ENCODE measurements at regions not wholly inside any gene's neighbourhood (a gene's known extent, or its start where the extent isn't known, plus 50 kb on each side); places are given as distances from the start of the nearest gene placed in this dataset.

- no peak for TF ChIP-seq SNAPC5 (CRISPR knock-in tag; IDR thresholded peaks at IDR 0.05)
- TF ChIP-seq NR0B1 (IDR thresholded peaks at IDR 0.05; ENCODE audit: partially characterized antibody): no peak
- TF ChIP-seq, protein P1, sequence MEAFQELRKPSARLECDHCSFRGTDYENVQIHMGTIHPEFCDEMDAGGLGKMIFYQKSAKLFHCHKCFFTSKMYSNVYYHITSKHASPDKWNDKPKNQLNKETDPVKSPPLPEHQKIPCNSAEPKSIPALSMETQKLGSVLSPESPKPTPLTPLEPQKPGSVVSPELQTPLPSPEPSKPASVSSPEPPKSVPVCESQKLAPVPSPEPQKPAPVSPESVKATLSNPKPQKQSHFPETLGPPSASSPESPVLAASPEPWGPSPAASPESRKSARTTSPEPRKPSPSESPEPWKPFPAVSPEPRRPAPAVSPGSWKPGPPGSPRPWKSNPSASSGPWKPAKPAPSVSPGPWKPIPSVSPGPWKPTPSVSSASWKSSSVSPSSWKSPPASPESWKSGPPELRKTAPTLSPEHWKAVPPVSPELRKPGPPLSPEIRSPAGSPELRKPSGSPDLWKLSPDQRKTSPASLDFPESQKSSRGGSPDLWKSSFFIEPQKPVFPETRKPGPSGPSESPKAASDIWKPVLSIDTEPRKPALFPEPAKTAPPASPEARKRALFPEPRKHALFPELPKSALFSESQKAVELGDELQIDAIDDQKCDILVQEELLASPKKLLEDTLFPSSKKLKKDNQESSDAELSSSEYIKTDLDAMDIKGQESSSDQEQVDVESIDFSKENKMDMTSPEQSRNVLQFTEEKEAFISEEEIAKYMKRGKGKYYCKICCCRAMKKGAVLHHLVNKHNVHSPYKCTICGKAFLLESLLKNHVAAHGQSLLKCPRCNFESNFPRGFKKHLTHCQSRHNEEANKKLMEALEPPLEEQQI (IDR thresholded peaks at IDR 0.05): no peak
- no peak for TF ChIP-seq NR3C1 (CRISPR knock-in tag; IDR thresholded peaks at IDR 0.05)
- no peak for TF ChIP-seq ZNF76 (CRISPR knock-in tag; IDR thresholded peaks at IDR 0.05; ENCODE audit: borderline replicate concordance)
- TF ChIP-seq OTX1 (CRISPR knock-in tag; IDR thresholded peaks at IDR 0.05): no peak
Observed at GRCh38 chr4:170662250-170662649, 572.5 kb upstream of the AADAT start (continued).

DNA sequence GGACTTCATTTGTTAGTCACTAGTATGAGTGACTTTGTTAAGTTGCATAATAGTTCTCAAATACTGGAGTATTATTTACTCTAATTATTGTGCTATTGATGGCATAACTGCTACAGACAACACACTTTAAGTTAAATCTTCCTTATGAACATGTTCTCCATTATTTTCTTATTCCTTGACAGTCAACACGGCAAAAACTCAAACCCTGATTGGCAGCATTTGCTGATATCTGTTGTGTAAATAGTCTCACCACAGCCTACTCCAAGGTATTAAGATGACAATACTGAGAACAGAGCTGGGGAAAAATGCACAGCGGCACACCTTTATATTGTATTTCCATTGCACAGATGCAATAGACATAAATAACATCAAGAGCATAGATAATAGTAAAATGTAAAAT lies 568.0 kb upstream of the AADAT start:
- no peak overlapping the region for H3K4me2 ChIP-seq (ENCODE audit: insufficient read depth, low read length)
- intact Hi-C loops (cut with micrococcal nuclease): no loop called here
- no peaks in the 10 kb centered on the region for H3K79me2 ChIP-seq (ENCODE audit: control insufficient read depth, insufficient read depth, low read length)
- H4K20me1 ChIP-seq (replicated peaks; ENCODE audit: control insufficient read depth, insufficient read depth, low read length): no peaks in the 10 kb centered on the region
- no peaks in the 10 kb centered on the region for H3K27me3 ChIP-seq (ENCODE audit: control insufficient read depth in 2 of 2, insufficient read depth in 2 of 2, low read length in 2 of 2)
- ATAC-seq (no peak), DNase-seq (ENCODE audit: extremely low read depth in 1 of 4, low spot score in 3 of 4) (no peak), FAIRE-seq (no peak)
- ChIA-PET POLR2A (no interaction called here), CTCF (ENCODE audit: low intra/inter-chr PET ratio) (no interaction called here)
- no peak overlapping the region for H3K27ac ChIP-seq (ENCODE audit: extremely low read depth, low read depth, low read length)
- 7% methylated on average over 2 of the region's 2 CpGs for WGBS (ENCODE audit: insufficient coverage, low coverage, missing lambda C conversion rate)
- no peak overlapping the region for H3K9ac ChIP-seq (ENCODE audit: insufficient read depth in 1 of 2, low read depth in 2 of 2, low read length in 2 of 2)
- in situ Hi-C loops (cut with MboI): no loop called here
- H2AFZ ChIP-seq (ENCODE audit: low read depth, low read length): no peak overlapping the region
- no peaks in the 10 kb centered on the region for H3K9me1 ChIP-seq (ENCODE audit: control insufficient read depth, insufficient read depth, low read length)
- BruUV-seq (replicated peaks): no TSS peak
- H3K4me3 ChIP-seq: no peak overlapping the region
- no peaks in the 10 kb centered on the region for H3K36me3 ChIP-seq (ENCODE audit: control insufficient read depth, insufficient read depth, low read length)
- H3K4me1 ChIP-seq (replicated peaks in 1 of 2; ENCODE audit: control insufficient read depth in 2 of 2, insufficient read depth in 2 of 2, low read length in 2 of 2): no peaks in the 10 kb centered on the region
- H3K9me3 ChIP-seq (replicated peaks; ENCODE audit: control insufficient read depth, insufficient read depth, low read depth, low read length): no peaks in the 10 kb centered on the region
- TF ChIP-seq SPI1 (IDR thresholded peaks at IDR 0.05; ENCODE audit: borderline replicate concordance, low read depth, low read length): no peak
- TF ChIP-seq, protein P2, sequence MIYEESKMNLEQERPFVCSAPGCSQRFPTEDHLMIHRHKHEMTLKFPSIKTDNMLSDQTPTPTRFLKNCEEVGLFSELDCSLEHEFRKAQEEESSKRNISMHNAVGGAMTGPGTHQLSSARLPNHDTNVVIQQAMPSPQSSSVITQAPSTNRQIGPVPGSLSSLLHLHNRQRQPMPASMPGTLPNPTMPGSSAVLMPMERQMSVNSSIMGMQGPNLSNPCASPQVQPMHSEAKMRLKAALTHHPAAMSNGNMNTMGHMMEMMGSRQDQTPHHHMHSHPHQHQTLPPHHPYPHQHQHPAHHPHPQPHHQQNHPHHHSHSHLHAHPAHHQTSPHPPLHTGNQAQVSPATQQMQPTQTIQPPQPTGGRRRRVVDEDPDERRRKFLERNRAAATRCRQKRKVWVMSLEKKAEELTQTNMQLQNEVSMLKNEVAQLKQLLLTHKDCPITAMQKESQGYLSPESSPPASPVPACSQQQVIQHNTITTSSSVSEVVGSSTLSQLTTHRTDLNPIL (CRISPR knock-in tag; IDR thresholded peaks at IDR 0.05): no peak
- TF ChIP-seq ZNF316 (IDR thresholded peaks at IDR 0.05): no peak
- TF ChIP-seq ZNF644 (tag; IDR thresholded peaks at IDR 0.05; ENCODE audit: low read depth): no peak
- TF ChIP-seq STAT6 (CRISPR knock-in tag; IDR thresholded peaks at IDR 0.05): no peak
- no peak for TF ChIP-seq ZNF551 (CRISPR knock-in tag; IDR thresholded peaks at IDR 0.05)
- TF ChIP-seq C11orf30 (IDR thresholded peaks at IDR 0.05; ENCODE audit: low read depth): no peak
- TF ChIP-seq POLR2H (tag; IDR thresholded peaks at IDR 0.05; ENCODE audit: low read depth): no peak
- TF ChIP-seq SNAPC5 (CRISPR knock-in tag; IDR thresholded peaks at IDR 0.05): no peak
- TF ChIP-seq ZNF184 (CRISPR knock-in tag; IDR thresholded peaks at IDR 0.05): no peak

Measured in K562 (cell line).